HG03439 (cell line): ENCODE measurements at regions not wholly inside any gene's neighbourhood (a gene's known extent, or its start where the extent isn't known, plus 50 kb on each side); places are given as distances from the start of the nearest gene placed in this dataset.
"Not testable (repeated sequence)": the region's sequence is repeated elsewhere in the genome, so short reads cannot be mapped to it uniquely, and the experiment has no call there.

Experiments
- ATAC-seq: cut with Tn5 transposase; IDR thresholded peaks from one replicate; pipeline ENCODE4 v1.9.1; 2021; ENCODE audit warnings: mild to moderate bottlenecking, moderate library complexity; ENCODE audit not compliant: unreplicated experiment

DNA sequence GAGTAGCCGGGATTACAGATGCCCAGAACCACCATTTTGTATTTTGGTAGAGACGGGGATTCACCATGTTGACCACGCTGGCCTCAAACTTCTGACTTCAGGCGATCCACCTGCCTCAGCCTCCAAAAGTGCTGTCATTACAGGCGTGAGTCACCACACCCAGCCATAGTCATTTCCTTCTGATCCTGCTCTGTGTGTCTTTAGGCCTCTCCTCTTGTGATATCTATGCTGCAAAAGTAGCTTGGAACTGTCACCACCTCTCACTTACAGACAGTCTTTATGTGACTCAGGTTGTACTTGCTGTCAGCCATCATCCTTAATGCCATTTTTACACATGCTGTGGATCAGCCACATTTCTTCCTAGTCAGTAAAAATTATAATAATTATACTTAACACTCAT, 286.3 kb downstream of the CDY2B start:
- ATAC-seq = not testable (repeated sequence)

GRCh38 chrY:17579956-17580519, 300.0 kb downstream of the CDY2B start:
- ATAC-seq = peak; percentile 59

DNA sequence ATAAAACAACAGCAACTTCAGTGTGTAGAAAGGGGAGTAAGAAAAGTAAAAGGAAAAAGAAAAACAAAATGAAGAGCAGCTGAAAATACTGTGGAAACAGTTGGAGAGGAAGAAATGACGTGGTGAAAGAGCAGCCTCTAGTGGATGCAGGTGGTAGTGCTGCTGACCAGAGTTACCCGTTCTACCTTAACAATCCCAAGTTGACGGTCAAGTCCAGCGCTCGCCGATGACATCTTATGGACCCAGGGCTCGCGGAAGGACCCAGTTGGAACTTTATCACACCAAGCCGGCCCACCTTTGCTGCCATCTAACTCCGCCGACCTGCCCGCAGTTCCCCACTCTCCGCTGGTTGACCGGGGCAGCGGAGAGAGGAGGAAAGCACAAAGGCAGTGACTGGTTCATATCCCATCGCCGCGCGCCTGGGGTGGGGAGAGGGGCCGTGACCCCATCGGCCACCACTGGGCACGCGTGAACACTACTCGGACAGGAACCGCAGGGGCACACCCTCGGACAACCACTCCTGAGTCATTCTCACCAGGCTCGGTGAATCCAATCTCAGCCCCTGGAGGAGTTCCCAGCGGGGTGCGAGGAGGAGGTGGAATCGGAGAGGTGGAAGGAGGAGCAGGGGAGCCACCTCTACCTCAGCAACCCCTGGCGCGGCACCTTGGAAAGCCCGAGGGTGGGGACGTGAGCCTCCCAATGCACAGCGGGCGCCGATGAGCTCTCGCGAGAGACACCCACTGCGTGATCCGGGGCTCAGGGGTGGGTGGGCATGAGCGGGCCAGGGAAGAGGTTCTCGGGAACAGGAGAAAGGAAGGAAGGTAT, 300.7 kb downstream of the CDY2B start:
- peak; percentile 79 for ATAC-seq

DNA sequence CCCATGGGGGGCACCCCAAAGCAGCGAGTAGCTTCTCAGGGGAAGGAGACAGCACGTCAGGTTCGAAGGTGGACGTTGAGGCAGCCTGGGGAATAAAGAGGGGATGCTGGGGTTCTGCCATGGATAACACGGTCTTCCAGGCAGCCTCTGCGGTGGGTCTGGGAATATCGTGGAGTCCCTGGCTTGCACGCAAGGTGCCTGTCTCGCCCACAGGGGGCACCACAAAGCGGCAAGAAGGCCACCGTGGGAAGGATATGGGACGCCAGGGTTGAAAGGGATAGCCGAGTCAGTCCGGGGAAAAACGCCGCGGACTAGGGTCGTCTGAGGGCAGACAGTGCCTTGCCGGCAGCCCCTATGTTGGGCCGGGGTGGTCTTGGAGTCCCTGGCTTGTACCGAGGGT, 316.9 kb downstream of the CDY2B start:
- ATAC-seq = not testable (repeated sequence)
